GM12874 (cell line): ENCODE measurements at regions not wholly inside any gene's neighbourhood (a gene's known extent, or its start where the extent isn't known, plus 50 kb on each side); places are given as distances from the start of the nearest gene placed in this dataset.

Experiments
- CTCF ChIP-seq: IDR thresholded peaks from 2 replicates; pipeline ENCODE4 v1.5.1; 2011; ENCODE audit warnings: low read depth, mild to moderate bottlenecking, control low read depth, low read length, moderate library complexity; ENCODE audit not compliant: insufficient read depth

GRCh38 chr6:15854826-15855710 lies 192.2 kb upstream of the DTNBP1 start:
- no peak for TF ChIP-seq CTCF

GRCh38 chr6:15854378-15854777 lies 191.6 kb upstream of the DTNBP1 start:
- TF ChIP-seq CTCF = no peak

GRCh38 chr6:15853259-15853658 lies 190.4 kb upstream of the DTNBP1 start:
- no peak for TF ChIP-seq CTCF

DNA sequence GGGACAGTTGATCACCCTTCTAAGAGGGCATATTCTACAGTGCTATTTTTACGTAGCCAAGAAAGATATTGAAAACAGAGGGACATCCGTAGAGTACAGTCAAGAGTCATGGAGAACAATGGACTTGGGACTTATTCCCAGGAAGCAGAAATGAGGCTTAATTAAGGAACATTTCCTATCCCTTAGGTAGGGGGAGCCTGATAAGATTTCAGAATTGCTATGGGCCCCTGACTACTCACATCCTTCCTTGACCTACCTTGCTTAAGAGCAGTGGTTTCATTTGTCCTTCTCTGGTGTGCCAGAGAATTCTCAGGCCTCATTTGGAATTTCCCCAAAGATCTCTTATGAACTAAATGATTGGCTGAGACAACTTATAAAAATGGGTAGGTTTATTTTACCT lies 189.5 kb upstream of the DTNBP1 start:
- no peak for TF ChIP-seq CTCF

DNA sequence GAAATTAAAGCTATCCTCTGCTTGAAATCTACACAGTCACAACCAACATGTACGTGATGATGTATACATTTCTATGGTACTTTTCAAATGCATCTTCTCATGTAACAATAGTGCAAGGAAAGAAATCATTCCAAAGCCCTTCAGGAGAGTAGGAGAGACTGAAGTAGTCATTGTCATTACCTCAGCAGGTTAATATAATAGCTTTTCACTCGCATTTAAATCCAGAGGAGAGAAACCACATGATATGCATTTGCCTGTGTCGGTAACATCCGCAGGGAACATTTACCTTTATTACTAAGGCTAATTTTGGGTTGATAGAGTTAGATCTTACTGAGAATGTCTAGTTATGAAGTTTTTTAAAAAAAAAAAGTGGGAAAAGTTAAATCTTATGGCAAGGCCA lies 186.6 kb upstream of the DTNBP1 start:
- TF ChIP-seq CTCF = no peak

DNA sequence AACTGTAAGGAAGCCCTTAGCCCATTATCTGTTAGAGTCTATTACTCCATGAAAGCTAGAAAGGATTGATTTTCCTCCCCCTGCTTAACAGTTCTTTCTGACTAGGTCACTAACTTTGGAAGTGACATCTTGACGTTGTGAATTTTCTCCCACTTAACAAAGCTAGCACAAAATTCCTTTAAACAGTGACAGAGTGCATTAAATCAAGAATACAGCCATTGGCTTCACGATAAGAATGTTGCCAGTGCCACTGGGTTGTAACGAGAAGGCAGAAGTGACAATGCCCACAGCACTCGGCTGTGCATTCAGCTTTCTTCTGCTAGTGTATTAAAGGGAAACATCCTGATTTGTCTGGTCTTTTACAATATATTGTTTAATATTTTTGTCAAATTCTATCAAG lies 182.7 kb upstream of the DTNBP1 start:
- no peak for TF ChIP-seq CTCF

- TF ChIP-seq CTCF = no peak
Measured at GRCh38 chr6:15843764-15844163, 180.9 kb upstream of the DTNBP1 start.
